Neural progenitor cell (in vitro differentiated cells): ENCODE measurements at regions not wholly inside any gene's neighbourhood (a gene's known extent, or its start where the extent isn't known, plus 50 kb on each side); places are given as distances from the start of the nearest gene placed in this dataset.

ENCODE experiments used
- EZH2 ChIP-seq: fragments of 200-600 bp; sonication (generic); IDR thresholded peaks from 2 replicates; pipeline ENCODE4 v1.6.1; 2017; ENCODE audit warnings: antibody characterized with exemption, mild to moderate bottlenecking, moderate library complexity
- EZH2phosphoT487 ChIP-seq: fragments of 200-600 bp; sonication (generic); IDR thresholded peaks from 2 replicates; pipeline ENCODE4 v1.6.1; 2017; ENCODE audit warnings: antibody characterized with exemption
- TF ChIP-seq, protein P1 (sequence below): fragments of 200-600 bp; sonication (generic); IDR thresholded peaks from 2 replicates; pipeline ENCODE4 v1.5.1; 2017; ENCODE audit warnings: antibody characterized with exemption, mild to moderate bottlenecking

DNA sequence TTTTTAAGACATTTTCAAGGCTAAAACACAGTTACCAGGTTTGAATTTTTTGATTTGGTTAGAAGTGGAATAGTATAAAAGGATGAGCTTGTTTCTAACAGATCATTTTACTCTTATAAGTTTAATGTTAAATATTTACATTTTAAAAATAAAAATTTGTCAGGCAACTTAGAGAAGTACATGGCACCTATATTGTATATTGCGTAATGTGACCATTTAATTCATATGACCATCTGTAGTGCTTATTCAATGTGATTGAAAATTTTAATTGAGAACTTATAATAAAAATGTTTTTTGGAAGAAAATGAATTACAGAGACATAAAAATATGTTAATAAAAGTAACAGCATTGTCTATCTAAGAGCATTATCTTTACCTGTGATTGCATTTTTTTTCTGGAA lies 1632.4 kb downstream of the RPA4 start:
- TF ChIP-seq, protein P1, sequence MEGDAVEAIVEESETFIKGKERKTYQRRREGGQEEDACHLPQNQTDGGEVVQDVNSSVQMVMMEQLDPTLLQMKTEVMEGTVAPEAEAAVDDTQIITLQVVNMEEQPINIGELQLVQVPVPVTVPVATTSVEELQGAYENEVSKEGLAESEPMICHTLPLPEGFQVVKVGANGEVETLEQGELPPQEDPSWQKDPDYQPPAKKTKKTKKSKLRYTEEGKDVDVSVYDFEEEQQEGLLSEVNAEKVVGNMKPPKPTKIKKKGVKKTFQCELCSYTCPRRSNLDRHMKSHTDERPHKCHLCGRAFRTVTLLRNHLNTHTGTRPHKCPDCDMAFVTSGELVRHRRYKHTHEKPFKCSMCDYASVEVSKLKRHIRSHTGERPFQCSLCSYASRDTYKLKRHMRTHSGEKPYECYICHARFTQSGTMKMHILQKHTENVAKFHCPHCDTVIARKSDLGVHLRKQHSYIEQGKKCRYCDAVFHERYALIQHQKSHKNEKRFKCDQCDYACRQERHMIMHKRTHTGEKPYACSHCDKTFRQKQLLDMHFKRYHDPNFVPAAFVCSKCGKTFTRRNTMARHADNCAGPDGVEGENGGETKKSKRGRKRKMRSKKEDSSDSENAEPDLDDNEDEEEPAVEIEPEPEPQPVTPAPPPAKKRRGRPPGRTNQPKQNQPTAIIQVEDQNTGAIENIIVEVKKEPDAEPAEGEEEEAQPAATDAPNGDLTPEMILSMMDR, result no peak
- TF ChIP-seq EZH2 (no peak), EZH2phosphoT487 (no peak)
